ENCODE measurements at regions not wholly inside any gene's neighbourhood (a gene's known extent, or its start where the extent isn't known, plus 50 kb on each side); places are given as distances from the start of the nearest gene placed in this dataset.

GRCh38 chr12:75820848-75821578 is 210.6 kb downstream of the PHLDA1 start:
- intact Hi-C loops (cut with DNase I) = loop anchor here (10.0 kb wide), 1 partner anchor 204 kb away; no protein-coding TSS in a partner anchor
- Histone ChIP-seq H3K9me3 (no peaks in the 10 kb centered on the region), H3K4me1 (no peaks in the 10 kb centered on the region), H3K36me3 (no peaks in the 10 kb centered on the region), H3K4me3 (no peak overlapping the region), H3K27ac (no peak overlapping the region), H3K27me3 (no peaks in the 10 kb centered on the region)
- no peak for TF ChIP-seq CTCF (IDR thresholded peaks at IDR 0.05)
- DNase-seq = no peak
- ATAC-seq = no peak

- Histone ChIP-seq H3K9me3 (no peaks in the 10 kb centered on the region), H3K4me1 (peaks cover under 1% of the 10 kb centered on the region), H3K27me3 (no peaks in the 10 kb centered on the region), H3K36me3 (no peaks in the 10 kb centered on the region), H3K4me3 (no peak overlapping the region), H3K27ac (no peak overlapping the region)
- TF ChIP-seq CTCF (IDR thresholded peaks at IDR 0.05) = no peak
- DNase-seq (no peak), ATAC-seq (no peak)
- intact Hi-C loops (cut with DNase I) = loop anchor here (10.0 kb wide), 1 partner anchor 205 kb away; no protein-coding TSS in a partner anchor
Observed at GRCh38 chr12:75820071-75820470, 211.5 kb downstream of the PHLDA1 start.

- Histone ChIP-seq H3K9me3 (no peaks in the 10 kb centered on the region), H3K4me3 (no peak overlapping the region), H3K27ac (no peak overlapping the region), H3K36me3 (no peaks in the 10 kb centered on the region), H3K4me1 (peaks cover 2% of the 10 kb centered on the region), H3K27me3 (no peaks in the 10 kb centered on the region)
- TF ChIP-seq CTCF (IDR thresholded peaks at IDR 0.05) = no peak
- intact Hi-C loops (cut with DNase I) = no loop called here
- no peak for ATAC-seq
- no peak for DNase-seq
Observed at GRCh38 chr12:75819512-75819911, 212.1 kb downstream of the PHLDA1 start.

- Histone ChIP-seq H3K4me1 (peaks cover 2% of the 10 kb centered on the region), H3K27me3 (no peaks in the 10 kb centered on the region), H3K9me3 (no peaks in the 10 kb centered on the region), H3K4me3 (no peak overlapping the region), H3K36me3 (no peaks in the 10 kb centered on the region), H3K27ac (no peak overlapping the region)
- DNase-seq (no peak), ATAC-seq (no peak)
- intact Hi-C loops (cut with DNase I) = no loop called here
- no peak for TF ChIP-seq CTCF (IDR thresholded peaks at IDR 0.05)
Observed at GRCh38 chr12:75818863-75819262, 212.7 kb downstream of the PHLDA1 start.

DNA sequence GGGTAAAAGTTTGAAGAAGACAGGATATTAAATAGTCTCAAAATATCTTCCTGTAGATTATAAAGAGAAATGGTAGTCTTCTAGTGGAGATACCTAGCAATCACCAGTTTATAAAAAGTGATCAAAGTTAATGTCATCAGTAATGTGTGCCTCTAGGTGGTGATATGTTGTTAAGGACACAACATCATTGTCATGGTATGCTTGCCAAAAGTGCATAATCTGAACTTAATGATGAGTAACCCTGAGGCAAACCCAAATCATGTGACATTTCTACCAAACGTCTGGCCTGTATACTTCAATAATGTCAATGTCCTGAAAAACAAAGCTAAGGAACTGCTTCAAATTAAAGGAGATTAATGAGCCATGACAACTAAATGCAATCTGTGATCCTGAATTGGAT is 214.7 kb downstream of the PHLDA1 start:
- intact Hi-C loops (cut with DNase I) = no loop called here
- H3K4me3 ChIP-seq = no peak overlapping the region
- ATAC-seq (peak; percentile 54), DNase-seq (no peak)
- TF ChIP-seq CTCF (IDR thresholded peaks at IDR 0.05) = no peak
- no peaks in the 10 kb centered on the region for H3K27me3 ChIP-seq
- no peak overlapping the region for H3K27ac ChIP-seq
- H3K4me1 ChIP-seq = peaks cover 2% of the 10 kb centered on the region
- H3K9me3 ChIP-seq = no peaks in the 10 kb centered on the region
- H3K36me3 ChIP-seq = no peaks in the 10 kb centered on the region
